K562 (cell line): ENCODE measurements at regions not wholly inside any gene's neighbourhood (a gene's known extent, or its start where the extent isn't known, plus 50 kb on each side); places are given as distances from the start of the nearest gene placed in this dataset.

Source experiments
- ARID2 ChIP-seq: fragments of 450-650 bp; IDR thresholded peaks from 2 replicates; pipeline ENCODE4 v1.6.1; 2017; ENCODE audit warnings: antibody characterized with exemption, mild to moderate bottlenecking
- DACH1 ChIP-seq: fragments of 450-650 bp; IDR thresholded peaks from 2 replicates; pipeline ENCODE4 v1.6.1; 2018; ENCODE audit not compliant: partially characterized antibody
- DEAF1 ChIP-seq: fragments of 450-650 bp; formaldehyde crosslinking; IDR thresholded peaks from 2 replicates; pipeline ENCODE4 v1.4.0; 2020; ENCODE audit warnings: mild to moderate bottlenecking, moderate library complexity
- DNMT1 ChIP-seq: fragments of 450-650 bp; IDR thresholded peaks from 2 replicates; pipeline ENCODE4 v1.6.1; 2016; ENCODE audit warnings: antibody characterized with exemption, mild to moderate bottlenecking
- KLF16 ChIP-seq: IDR thresholded peaks from 2 replicates; pipeline ENCODE4 v1.6.1; 2016; ENCODE audit warnings: antibody characterized with exemption
- LCOR ChIP-seq: sonication (generic); formaldehyde crosslinking; IDR thresholded peaks from 2 replicates; pipeline ENCODE4 v1.8.0; 2022; ENCODE audit warnings: mild to moderate bottlenecking, missing genetic modification reagents
- PPARD ChIP-seq: fragments of 250-450 bp; sonication (Bioruptor Pico); IDR thresholded peaks from 2 replicates; pipeline ENCODE4 v1.8.0; 2022; ENCODE audit warnings: inconsistent platforms, mild to moderate bottlenecking, moderate library complexity
- RAD21 ChIP-seq, 2 experiments: fragments of 250-450 bp in 1 of 2; fragments of 450-650 bp in 1 of 2; sonication (Bioruptor Pico) in 1 of 2; formaldehyde crosslinking in 1 of 2; IDR thresholded peaks in 1 of 2; conservative IDR thresholded peaks in 1 of 2; 2 replicates each; pipeline versions ENCODE4 v1.4.0 to v1.8.0; 2020 to 2022; ENCODE audit warnings: mild to moderate bottlenecking in 2 of 2, moderate library complexity in 1 of 2
- RB1 ChIP-seq: fragments of 450-650 bp; IDR thresholded peaks from 2 replicates; pipeline ENCODE4 v1.6.1; 2017; ENCODE audit warnings: low read depth, mild to moderate bottlenecking
- SMC3 ChIP-seq: conservative IDR thresholded peaks from 2 replicates; pipeline ENCODE4 v1.6.1; 2011; ENCODE audit warnings: low read depth, low read length, improper control_type of control experiment; ENCODE audit not compliant: insufficient read depth
- ZBTB9 ChIP-seq: fragments of 450-650 bp; formaldehyde crosslinking; IDR thresholded peaks from 2 replicates; pipeline ENCODE4 v1.4.0; 2020; ENCODE audit warnings: mild to moderate bottlenecking, moderate library complexity
- ZNF274 ChIP-seq: IDR thresholded peaks from 2 replicates; pipeline ENCODE4 v1.6.1; 2011; ENCODE audit warnings: low read depth, mild to moderate bottlenecking, low read length, moderate library complexity, borderline replicate concordance
- ZNF518B ChIP-seq: fragments of 250-450 bp; sonication (Bioruptor Pico); IDR thresholded peaks from 2 replicates; pipeline ENCODE4 v1.5.0; 2021; ENCODE audit warnings: mild to moderate bottlenecking, moderate library complexity
- ZNF609 ChIP-seq: sonication (generic); formaldehyde crosslinking; IDR thresholded peaks from 2 replicates; pipeline ENCODE4 v1.8.1; 2023; ENCODE audit warnings: missing genetic modification reagents, mild to moderate bottlenecking, borderline replicate concordance
- ZNF655 ChIP-seq: fragments of 250-450 bp; sonication (Bioruptor Pico); IDR thresholded peaks from 2 replicates; pipeline ENCODE4 v1.5.0; 2021

- peak; percentile 99 for TF ChIP-seq RAD21 (CRISPR knock-in tag; conservative IDR thresholded peaks at IDR 0.05 in 1 of 2, IDR thresholded peaks at IDR 0.05 in 1 of 2)
- TF ChIP-seq DEAF1 (CRISPR knock-in tag): peak; percentile 93
- peak; percentile 43; the same call in 1 of the 2 replicates for TF ChIP-seq KLF16
- no peak for TF ChIP-seq DNMT1
- TF ChIP-seq ZNF518B (CRISPR knock-in tag): no peak
- TF ChIP-seq DACH1: no peak
- TF ChIP-seq SMC3: peak; percentile 100
- TF ChIP-seq RB1: peak; percentile 91
- no peak for TF ChIP-seq ZBTB9 (CRISPR knock-in tag)
- 0 out of 2 replicates have a peak, but pooled peaks have one; percentile 23 for TF ChIP-seq ZNF609 (CRISPR knock-in tag)
- peak; percentile 99 for TF ChIP-seq ARID2
- peak; percentile 28; the same call in 1 of the 2 replicates for TF ChIP-seq LCOR (CRISPR knock-in tag)
- TF ChIP-seq ZNF274: no peak
- TF ChIP-seq ZNF655 (CRISPR knock-in tag): no peak
- no peak for TF ChIP-seq PPARD (CRISPR knock-in tag)
Measured at GRCh38 chr10:80699602-80700039, 161.9 kb downstream of the SH2D4B start (continued).
